ENCODE measurements at regions not wholly inside any gene's neighbourhood (a gene's known extent, or its start where the extent isn't known, plus 50 kb on each side); places are given as distances from the start of the nearest gene placed in this dataset.
"Not testable (repeated sequence)": the region's sequence is repeated elsewhere in the genome, so short reads cannot be mapped to it uniquely, and the experiment has no call there.

- DNase-seq, result no peak
These were observed 136.7 kb downstream of the FGF10 start for GRCh38 chr5:44252545-44252944.

- DNase-seq, result no peak
These were observed 142.2 kb downstream of the FGF10 start for GRCh38 chr5:44246986-44247385.

GRCh38 chr5:44245935-44246334, 143.3 kb downstream of the FGF10 start:
- no peak for DNase-seq

- no peak for DNase-seq
These were observed 146.4 kb downstream of the FGF10 start for GRCh38 chr5:44242791-44243190.

GRCh38 chr5:44236040-44236439, 153.2 kb downstream of the FGF10 start:
- DNase-seq, result no peak

DNA sequence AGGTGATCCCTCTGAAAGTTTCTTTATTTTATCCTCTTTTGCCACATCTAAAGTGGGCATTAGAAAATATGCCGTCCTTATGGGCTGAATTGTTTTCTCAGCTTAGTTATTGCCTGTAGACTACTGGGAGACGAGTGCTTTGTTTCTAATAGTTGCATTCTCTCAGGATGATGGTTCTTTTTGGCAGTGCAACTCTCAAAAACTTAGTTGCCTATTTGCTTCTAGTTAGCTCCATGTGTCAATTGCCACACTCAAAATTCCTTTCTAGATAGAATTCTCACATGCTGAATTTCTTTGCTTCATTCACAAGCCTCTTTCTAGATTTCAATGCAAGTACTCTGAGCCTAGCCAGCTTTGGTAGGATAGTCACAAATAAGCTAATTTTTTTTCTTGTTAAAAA, 155.5 kb downstream of the FGF10 start:
- DNase-seq, result no peak

- DNase-seq, result no peak
These were observed 163.7 kb downstream of the FGF10 start for GRCh38 chr5:44225231-44226160.

DNA sequence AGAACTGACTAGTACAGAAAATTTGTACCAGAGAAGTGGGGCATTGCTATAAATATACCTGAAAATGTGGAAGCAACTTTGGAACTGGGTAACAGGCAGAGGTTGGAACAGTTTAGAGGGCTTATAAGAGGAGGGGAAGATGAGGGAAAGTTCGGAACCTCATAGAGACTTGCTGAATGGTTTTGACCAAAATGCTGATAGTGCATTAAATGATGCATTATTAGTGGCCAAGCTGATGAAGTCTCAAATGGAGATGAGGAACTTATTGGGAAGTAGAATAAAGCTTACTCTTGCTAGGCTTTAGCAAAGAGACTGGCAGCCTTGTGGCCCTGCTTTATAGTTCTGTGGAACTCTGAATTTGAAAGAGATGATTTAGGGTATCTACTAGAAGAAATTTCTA, 189.8 kb downstream of the FGF10 start:
- DNase-seq, result no peak

- no peak for DNase-seq
These were observed 200.0 kb downstream of the FGF10 start for GRCh38 chr5:44189255-44189654.

- no peak for DNase-seq
These were observed 201.2 kb downstream of the FGF10 start for GRCh38 chr5:44187973-44188372.

GRCh38 chr5:44183753-44184152, 205.5 kb downstream of the FGF10 start:
- no peak for DNase-seq

GRCh38 chr5:44183312-44183711, 205.9 kb downstream of the FGF10 start:
- no peak for DNase-seq

DNA sequence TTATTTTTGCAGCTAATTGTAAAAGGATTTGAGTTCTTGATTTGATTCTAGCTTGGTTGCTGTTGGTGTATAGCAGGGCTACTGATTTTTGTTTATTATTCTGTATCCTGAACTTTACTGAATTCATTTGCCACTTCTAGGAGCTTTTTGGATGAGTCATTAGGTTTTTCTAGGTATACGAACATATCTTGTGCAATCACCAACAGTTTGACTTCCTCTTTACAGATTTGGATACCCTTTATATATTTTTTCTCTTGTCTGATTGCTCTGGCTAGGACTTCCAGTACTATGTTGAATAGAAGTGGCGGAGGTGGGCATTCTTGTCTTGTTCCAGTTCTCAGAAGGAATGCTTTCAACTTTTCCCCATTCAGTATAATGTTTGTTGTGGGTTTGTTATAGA, 210.8 kb downstream of the FGF10 start:
- no peak for DNase-seq

DNA sequence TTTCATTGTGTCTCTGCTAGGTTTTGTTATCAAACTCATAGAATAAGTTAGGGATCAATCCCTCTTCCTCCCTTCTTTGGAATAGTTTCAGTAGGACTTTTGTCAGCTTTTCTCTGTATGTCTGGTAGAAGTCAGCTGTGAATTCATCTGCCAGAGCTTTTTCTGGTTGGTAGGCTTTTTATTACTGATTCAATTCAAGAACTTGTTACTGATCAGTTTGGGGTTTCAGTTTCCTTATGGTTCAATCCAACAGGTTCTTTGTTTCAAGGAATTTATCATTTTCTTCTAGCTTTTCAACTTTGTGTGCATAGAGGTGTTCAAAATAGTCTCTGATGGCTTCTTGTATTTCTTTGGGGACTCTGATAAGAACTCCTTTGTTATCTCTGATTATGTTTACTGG, 221.7 kb downstream of the FGF10 start:
- DNase-seq, result no peak

- DNase-seq, result no peak
These were observed 228.9 kb downstream of the FGF10 start for GRCh38 chr5:44160369-44160768.

GRCh38 chr5:44150075-44150723, 239.0 kb downstream of the FGF10 start:
- DNase-seq, result no peak

DNA sequence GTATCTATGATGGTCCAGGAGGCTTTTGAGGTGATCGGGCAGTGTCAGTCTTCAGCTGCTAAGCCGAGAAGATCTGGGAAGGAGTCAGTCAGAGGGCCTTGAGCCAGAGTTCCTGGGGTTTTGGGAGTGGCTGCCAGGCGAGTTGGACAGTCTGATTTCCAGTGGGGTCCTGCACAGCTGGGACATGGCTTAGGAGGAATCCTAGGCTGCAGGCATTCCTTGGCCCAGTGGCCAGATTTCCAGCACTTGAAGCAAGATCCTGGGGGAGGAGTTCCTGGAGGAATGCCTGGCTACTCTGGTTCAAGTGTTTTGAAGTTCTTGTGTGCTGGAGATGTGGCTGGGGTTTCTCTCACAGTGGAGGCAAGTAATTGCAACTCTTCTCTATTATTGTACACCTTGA, 271.3 kb downstream of the FGF10 start:
- not testable (repeated sequence) for DNase-seq

- not testable (repeated sequence) for DNase-seq
These were observed 281.0 kb downstream of the FGF10 start for GRCh38 chr5:44108232-44108631.

DNA sequence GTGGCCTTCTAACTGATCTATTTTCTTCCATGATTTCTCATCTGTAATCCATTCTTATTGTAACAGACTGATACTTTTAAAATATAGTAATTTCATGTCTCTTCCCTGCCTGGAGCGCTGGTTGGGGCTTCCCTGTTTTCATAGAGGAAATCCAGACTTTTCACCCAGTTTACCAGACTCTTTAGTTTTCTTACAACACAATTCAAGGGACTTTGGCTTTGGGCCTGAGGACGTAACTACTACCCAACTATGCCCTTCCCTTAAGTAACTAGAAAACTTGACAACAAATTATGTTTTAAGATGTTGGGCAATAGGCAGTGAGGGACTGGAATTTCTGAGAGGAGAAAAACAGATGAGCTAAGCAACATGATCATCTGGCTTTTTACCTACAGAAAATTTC, 289.6 kb downstream of the FGF10 start:
- no peak for DNase-seq

- DNase-seq, result no peak
These were observed 299.6 kb downstream of the FGF10 start for GRCh38 chr5:44089424-44090144.

DNA sequence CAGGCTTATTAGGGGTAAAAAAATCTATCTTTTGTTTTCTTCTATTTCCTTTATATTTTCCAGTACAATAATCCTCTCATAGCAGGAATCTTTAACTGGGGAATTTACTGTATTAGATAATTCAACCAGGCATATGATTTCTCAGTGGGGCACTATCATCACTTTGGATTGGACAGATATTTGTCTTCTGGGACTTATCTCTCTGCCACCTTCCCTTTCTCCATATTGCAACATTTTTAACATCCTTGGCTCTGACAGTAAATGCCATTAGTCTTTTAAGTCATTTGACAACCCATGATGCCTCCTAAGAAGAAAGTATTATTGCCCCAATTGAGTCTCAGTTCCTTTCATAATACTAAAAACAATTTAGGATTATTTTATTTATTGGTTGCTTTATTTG, 304.1 kb downstream of the FGF10 start:
- no peak for DNase-seq

GRCh38 chr5:44074547-44074946, 314.7 kb downstream of the FGF10 start:
- DNase-seq, result not testable (repeated sequence)

GRCh38 chr5:44051591-44051990, 337.6 kb downstream of the FGF10 start:
- DNase-seq, result no peak
